Activated naive CD8-positive, alpha-beta T cell treated with anti-CD3 and anti-CD28 coated beads, Interleukin-2, amount 50 U/mL, for 24 hours (primary cell): ENCODE measurements at regions not wholly inside any gene's neighbourhood (a gene's known extent, or its start where the extent isn't known, plus 50 kb on each side); places are given as distances from the start of the nearest gene placed in this dataset.
"Not testable (repeated sequence)": the region's sequence is repeated elsewhere in the genome, so short reads cannot be mapped to it uniquely, and the experiment has no call there.

Experiments
- ATAC-seq: fragments of 150-1000 bp; cut with Tn5 transposase; one replicate; pipeline ENCODE4 v1.10.0; 2021
- DNase-seq: peaks from one replicate; pipeline ENCODE4 v3.0.0; 2021
- H3K27ac Mint-ChIP-seq: one replicate; pipeline ENCODE4 v1.8.0; 2021; ENCODE audit warnings: mild to moderate bottlenecking, mixed read lengths
- H3K27me3 Mint-ChIP-seq: one replicate; pipeline ENCODE4 v1.8.0; 2021; ENCODE audit warnings: mixed read lengths
- H3K36me3 Mint-ChIP-seq: one replicate; pipeline ENCODE4 v1.8.0; 2021; ENCODE audit warnings: low read depth, mixed read lengths
- H3K4me1 Mint-ChIP-seq: one replicate; pipeline ENCODE4 v1.8.0; 2021; ENCODE audit warnings: mixed read lengths
- H3K4me3 Mint-ChIP-seq: one replicate; pipeline ENCODE4 v1.8.0; 2021; ENCODE audit warnings: mild to moderate bottlenecking, moderate library complexity, mixed read lengths
- H3K9me3 Mint-ChIP-seq: one replicate; pipeline ENCODE4 v1.8.0; 2021; ENCODE audit warnings: mixed read lengths

DNA sequence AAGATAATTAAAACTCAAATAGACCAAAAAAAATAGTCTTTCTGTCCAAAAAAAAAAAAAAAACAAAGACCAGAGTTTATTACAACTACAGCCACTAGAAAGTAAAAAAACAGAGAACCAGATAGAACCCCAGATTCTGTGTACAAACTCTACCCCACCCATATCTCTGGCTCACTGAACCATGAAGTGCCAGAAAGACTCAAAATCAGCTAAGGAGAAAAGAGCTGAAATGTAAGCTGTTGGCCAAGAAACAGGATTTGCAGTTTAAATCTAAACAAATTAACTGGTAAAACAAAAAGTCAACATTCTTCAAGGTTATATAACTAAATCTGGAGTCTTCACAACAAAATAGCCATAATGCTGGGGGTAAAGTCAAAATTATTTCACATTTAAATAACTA is 278.9 kb downstream of the SEC16B start:
- DNase-seq, result no peak
- H3K4me1 Mint-ChIP-seq, result no peaks in the 10 kb centered on the region
- H3K36me3 Mint-ChIP-seq, result no peaks in the 10 kb centered on the region
- no peaks in the 10 kb centered on the region for H3K27me3 Mint-ChIP-seq
- no peak overlapping the region for H3K4me3 Mint-ChIP-seq
- H3K27ac Mint-ChIP-seq, result no peak overlapping the region
- ATAC-seq, result no peak
- peaks cover 8% of the 10 kb centered on the region for H3K9me3 Mint-ChIP-seq

DNA sequence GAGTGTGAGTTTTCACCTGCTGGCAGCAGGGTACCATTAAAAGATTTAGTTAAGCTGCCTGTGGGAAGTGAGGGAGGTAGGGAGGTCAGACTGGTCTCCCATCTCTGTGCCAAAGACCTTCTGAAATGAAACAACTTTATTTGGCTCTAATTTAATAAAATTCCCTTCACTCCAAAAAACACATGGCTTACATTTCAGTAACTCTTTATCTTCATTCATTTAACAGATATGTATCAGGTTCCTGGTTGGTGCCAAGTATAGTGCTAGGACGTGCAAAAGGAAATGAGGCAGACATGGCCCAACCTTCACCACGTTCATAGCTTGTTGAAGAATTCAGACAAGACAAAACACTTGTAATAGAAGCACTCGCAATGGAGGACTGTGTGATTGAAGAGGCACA is 282.3 kb downstream of the SEC16B start:
- H3K4me3 Mint-ChIP-seq, result no peak overlapping the region
- no peaks in the 10 kb centered on the region for H3K27me3 Mint-ChIP-seq
- ATAC-seq (no peak), DNase-seq (no peak)
- peaks cover 9% of the 10 kb centered on the region for H3K9me3 Mint-ChIP-seq
- H3K4me1 Mint-ChIP-seq, result no peaks in the 10 kb centered on the region
- H3K36me3 Mint-ChIP-seq, result no peaks in the 10 kb centered on the region
- no peak overlapping the region for H3K27ac Mint-ChIP-seq

- ATAC-seq (no peak), DNase-seq (no peak)
- H3K9me3 Mint-ChIP-seq, result peaks cover 7% of the 10 kb centered on the region
- no peak overlapping the region for H3K27ac Mint-ChIP-seq
- no peaks in the 10 kb centered on the region for H3K36me3 Mint-ChIP-seq
- H3K4me3 Mint-ChIP-seq, result no peak overlapping the region
- no peaks in the 10 kb centered on the region for H3K4me1 Mint-ChIP-seq
- no peaks in the 10 kb centered on the region for H3K27me3 Mint-ChIP-seq
Measured at GRCh38 chr1:177686933-177687332, 282.9 kb downstream of the SEC16B start.

DNA sequence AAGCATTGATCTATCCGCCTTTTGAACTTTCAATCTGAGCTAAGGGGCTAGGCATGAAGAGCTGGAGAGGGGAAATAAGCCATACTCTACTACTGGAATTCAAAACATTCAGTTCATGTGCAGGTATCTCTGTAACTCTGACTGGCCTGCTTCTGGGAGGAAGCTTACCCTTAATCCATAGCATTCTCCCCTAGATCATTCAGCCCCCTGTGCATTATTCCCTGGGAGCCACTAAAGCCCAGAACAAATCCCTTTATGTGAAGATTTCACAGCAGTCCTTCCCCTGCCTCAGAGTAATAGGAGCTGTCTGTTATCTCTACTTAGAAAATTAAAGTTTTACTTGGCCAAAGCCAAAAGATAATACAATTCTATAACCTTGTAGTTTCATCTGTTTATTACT is 300.7 kb downstream of the SEC16B start:
- no peak for ATAC-seq

GRCh38 chr1:177665935-177666334 is 303.9 kb downstream of the SEC16B start:
- Mint-ChIP-seq H3K9me3 (peaks cover 13% of the 10 kb centered on the region), H3K4me1 (no peaks in the 10 kb centered on the region), H3K4me3 (no peak overlapping the region), H3K27ac (no peak overlapping the region), H3K36me3 (no peaks in the 10 kb centered on the region), H3K27me3 (peaks cover 2% of the 10 kb centered on the region)
- ATAC-seq (no peak), DNase-seq (no peak)

More for the DNA sequence above, 300.7 kb downstream of the SEC16B start:
- DNase-seq, result no peak
- H3K36me3 Mint-ChIP-seq, result no peaks in the 10 kb centered on the region
- H3K4me1 Mint-ChIP-seq, result no peaks in the 10 kb centered on the region
- no peak overlapping the region for H3K27ac Mint-ChIP-seq
- no peaks in the 10 kb centered on the region for H3K27me3 Mint-ChIP-seq
- H3K9me3 Mint-ChIP-seq, result peaks cover 9% of the 10 kb centered on the region
- no peak overlapping the region for H3K4me3 Mint-ChIP-seq

GRCh38 chr1:177664742-177665141 is 305.1 kb downstream of the SEC16B start:
- not testable (repeated sequence) for H3K36me3 Mint-ChIP-seq, H3K27me3 Mint-ChIP-seq, ATAC-seq, H3K27ac Mint-ChIP-seq, H3K4me3 Mint-ChIP-seq, DNase-seq, H3K4me1 Mint-ChIP-seq
- peaks cover 11% of the 10 kb centered on the region for H3K9me3 Mint-ChIP-seq

DNA sequence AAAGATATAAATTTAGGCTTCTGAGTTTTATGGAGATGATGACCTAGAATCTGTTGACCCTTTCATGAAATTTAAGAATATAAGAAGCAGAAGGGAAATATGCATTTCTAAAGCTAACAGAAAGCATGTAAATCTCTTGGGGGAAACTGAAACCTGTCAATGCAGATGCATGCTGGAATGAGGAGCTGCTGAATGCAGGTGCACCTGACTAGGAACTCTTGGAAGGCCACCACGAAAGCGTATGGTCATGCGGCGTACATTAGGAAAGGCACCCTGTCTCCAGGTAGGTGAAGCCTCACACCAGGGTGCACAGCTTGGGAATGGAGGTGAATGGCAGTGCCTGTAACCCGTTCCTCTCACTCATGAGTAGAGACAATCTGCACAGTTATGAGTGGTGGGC is 309.7 kb downstream of the SEC16B start:
- Mint-ChIP-seq H3K27ac (no peak overlapping the region), H3K9me3 (peaks cover 11% of the 10 kb centered on the region), H3K27me3 (peaks cover 2% of the 10 kb centered on the region), H3K36me3 (no peaks in the 10 kb centered on the region), H3K4me3 (no peak overlapping the region), H3K4me1 (no peaks in the 10 kb centered on the region)
- ATAC-seq (no peak), DNase-seq (no peak)

- ATAC-seq (no peak), DNase-seq (no peak)
- Mint-ChIP-seq H3K4me1 (no peaks in the 10 kb centered on the region), H3K27me3 (peaks cover 2% of the 10 kb centered on the region), H3K4me3 (no peak overlapping the region), H3K36me3 (no peaks in the 10 kb centered on the region), H3K27ac (no peak overlapping the region), H3K9me3 (peaks cover 11% of the 10 kb centered on the region)
Measured at GRCh38 chr1:177659281-177659680, 310.6 kb downstream of the SEC16B start.

DNA sequence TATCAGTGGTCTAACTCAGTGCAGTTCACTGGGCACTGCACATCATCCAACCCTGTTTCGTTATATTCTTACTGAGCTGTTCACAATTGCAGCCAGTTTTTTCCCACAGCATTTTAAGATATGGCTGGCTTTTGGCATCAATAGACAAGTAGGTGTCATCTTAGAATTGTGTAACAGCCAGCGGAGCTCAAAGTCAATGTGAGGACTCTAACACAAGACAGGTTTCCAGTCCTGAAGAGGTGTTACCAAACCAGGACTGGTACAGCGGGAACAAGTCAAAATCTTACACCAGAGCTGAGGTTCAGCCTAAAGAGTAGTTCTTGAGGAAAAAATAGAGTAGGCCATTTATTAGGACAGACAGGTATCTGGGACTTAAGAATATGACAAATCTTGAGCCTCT is 313.3 kb downstream of the SEC16B start:
- no peak overlapping the region for H3K27ac Mint-ChIP-seq
- no peak for DNase-seq
- H3K27me3 Mint-ChIP-seq, result peaks cover 2% of the 10 kb centered on the region
- H3K4me3 Mint-ChIP-seq, result no peak overlapping the region
- H3K9me3 Mint-ChIP-seq, result peaks cover 12% of the 10 kb centered on the region
- H3K4me1 Mint-ChIP-seq, result no peaks in the 10 kb centered on the region
- ATAC-seq, result no peak
- no peaks in the 10 kb centered on the region for H3K36me3 Mint-ChIP-seq

GRCh38 chr1:177650947-177651346 is 318.9 kb downstream of the SEC16B start:
- H3K4me3 Mint-ChIP-seq, result no peak overlapping the region
- no peaks in the 10 kb centered on the region for H3K36me3 Mint-ChIP-seq
- peaks cover 6% of the 10 kb centered on the region for H3K9me3 Mint-ChIP-seq
- ATAC-seq (no peak), DNase-seq (no peak)
- no peaks in the 10 kb centered on the region for H3K4me1 Mint-ChIP-seq
- no peaks in the 10 kb centered on the region for H3K27me3 Mint-ChIP-seq
- no peak overlapping the region for H3K27ac Mint-ChIP-seq

GRCh38 chr1:177648731-177649265 is 321.1 kb downstream of the SEC16B start:
- Mint-ChIP-seq H3K4me3 (no peak overlapping the region), H3K27me3 (no peaks in the 10 kb centered on the region), H3K9me3 (peaks cover 6% of the 10 kb centered on the region), H3K27ac (no peak overlapping the region), H3K4me1 (no peaks in the 10 kb centered on the region), H3K36me3 (no peaks in the 10 kb centered on the region)
- ATAC-seq (no peak), DNase-seq (no peak)

GRCh38 chr1:177648138-177648537 is 321.7 kb downstream of the SEC16B start:
- Mint-ChIP-seq H3K9me3 (peaks cover 6% of the 10 kb centered on the region), H3K27me3 (no peaks in the 10 kb centered on the region), H3K36me3 (no peaks in the 10 kb centered on the region), H3K4me1 (no peaks in the 10 kb centered on the region), H3K4me3 (no peak overlapping the region), H3K27ac (no peak overlapping the region)
- ATAC-seq (no peak), DNase-seq (no peak)

GRCh38 chr1:177646757-177647730 is 322.8 kb downstream of the SEC16B start:
- Mint-ChIP-seq H3K36me3 (no peaks in the 10 kb centered on the region), H3K4me1 (no peaks in the 10 kb centered on the region), H3K27ac (no peak overlapping the region), H3K9me3 (peaks cover 6% of the 10 kb centered on the region), H3K4me3 (no peak overlapping the region), H3K27me3 (no peaks in the 10 kb centered on the region)
- DNase-seq (no peak), ATAC-seq (no peak)

- H3K4me3 Mint-ChIP-seq, result no peak overlapping the region
- H3K4me1 Mint-ChIP-seq, result no peaks in the 10 kb centered on the region
- no peak overlapping the region for H3K27ac Mint-ChIP-seq
- H3K27me3 Mint-ChIP-seq, result no peaks in the 10 kb centered on the region
- ATAC-seq (no peak), DNase-seq (no peak)
- no peaks in the 10 kb centered on the region for H3K9me3 Mint-ChIP-seq
- H3K36me3 Mint-ChIP-seq, result no peaks in the 10 kb centered on the region
Measured at GRCh38 chr1:177645491-177646190, 324.2 kb downstream of the SEC16B start.

DNA sequence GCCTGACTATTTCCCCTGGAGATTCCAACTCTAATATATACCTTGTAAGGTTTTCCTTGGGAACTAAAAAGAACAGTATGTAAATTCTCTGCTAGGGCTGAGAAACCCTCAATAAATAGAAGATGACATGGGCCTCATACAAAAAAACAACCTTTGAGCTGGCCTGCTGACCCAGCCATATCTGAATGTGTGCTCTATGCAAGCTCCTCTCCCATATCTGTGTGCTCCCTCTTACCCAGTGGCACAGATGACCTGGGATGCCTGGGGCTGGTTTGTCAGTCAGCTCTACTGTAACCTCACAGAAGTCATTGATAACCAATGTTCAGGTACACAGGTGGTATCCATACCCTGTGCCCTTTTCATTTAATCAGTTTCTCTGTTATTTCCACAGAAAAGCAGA is 329.2 kb downstream of the SEC16B start:
- DNase-seq, result no peak
- no peaks in the 10 kb centered on the region for H3K27me3 Mint-ChIP-seq
- no peaks in the 10 kb centered on the region for H3K4me1 Mint-ChIP-seq
- H3K4me3 Mint-ChIP-seq, result no peak overlapping the region
- no peaks in the 10 kb centered on the region for H3K36me3 Mint-ChIP-seq
- no peaks in the 10 kb centered on the region for H3K9me3 Mint-ChIP-seq
- ATAC-seq, result no peak
- no peak overlapping the region for H3K27ac Mint-ChIP-seq
